HG02610 (cell line): ENCODE measurements at regions not wholly inside any gene's neighbourhood (a gene's known extent, or its start where the extent isn't known, plus 50 kb on each side); places are given as distances from the start of the nearest gene placed in this dataset.
"Not testable (repeated sequence)": the region's sequence is repeated elsewhere in the genome, so short reads cannot be mapped to it uniquely, and the experiment has no call there.

ENCODE experiments used
- ATAC-seq: cut with Tn5 transposase; IDR thresholded peaks from one replicate; pipeline ENCODE4 v1.9.1; 2021; ENCODE audit warnings: mild to moderate bottlenecking, moderate library complexity; ENCODE audit not compliant: unreplicated experiment

DNA sequence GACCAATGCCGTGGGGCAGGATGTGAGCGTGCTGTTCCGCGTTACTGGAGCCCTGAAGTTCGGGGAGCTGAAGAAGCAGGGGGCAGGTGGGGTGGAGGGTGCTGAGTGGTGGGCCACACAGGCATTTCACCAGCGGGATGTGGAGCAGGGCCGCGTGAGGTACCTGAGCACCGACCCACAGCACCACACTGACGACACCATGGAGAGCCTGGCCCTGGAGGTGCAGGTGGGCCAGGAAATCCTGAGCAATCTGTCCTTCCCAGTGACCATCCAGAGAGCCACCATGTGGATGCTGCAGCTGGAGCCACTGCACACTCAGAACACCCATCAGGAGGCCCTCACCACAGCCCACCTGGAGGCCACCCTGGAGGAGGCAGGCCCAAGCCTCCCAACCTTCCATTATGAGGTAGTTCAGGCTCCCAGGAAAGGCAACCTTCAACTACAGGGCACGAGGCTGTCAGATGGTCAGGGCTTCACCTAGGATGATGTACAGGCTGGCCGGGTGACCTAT lies 179.6 kb downstream of the TBC1D2B start:
- no peak for ATAC-seq

DNA sequence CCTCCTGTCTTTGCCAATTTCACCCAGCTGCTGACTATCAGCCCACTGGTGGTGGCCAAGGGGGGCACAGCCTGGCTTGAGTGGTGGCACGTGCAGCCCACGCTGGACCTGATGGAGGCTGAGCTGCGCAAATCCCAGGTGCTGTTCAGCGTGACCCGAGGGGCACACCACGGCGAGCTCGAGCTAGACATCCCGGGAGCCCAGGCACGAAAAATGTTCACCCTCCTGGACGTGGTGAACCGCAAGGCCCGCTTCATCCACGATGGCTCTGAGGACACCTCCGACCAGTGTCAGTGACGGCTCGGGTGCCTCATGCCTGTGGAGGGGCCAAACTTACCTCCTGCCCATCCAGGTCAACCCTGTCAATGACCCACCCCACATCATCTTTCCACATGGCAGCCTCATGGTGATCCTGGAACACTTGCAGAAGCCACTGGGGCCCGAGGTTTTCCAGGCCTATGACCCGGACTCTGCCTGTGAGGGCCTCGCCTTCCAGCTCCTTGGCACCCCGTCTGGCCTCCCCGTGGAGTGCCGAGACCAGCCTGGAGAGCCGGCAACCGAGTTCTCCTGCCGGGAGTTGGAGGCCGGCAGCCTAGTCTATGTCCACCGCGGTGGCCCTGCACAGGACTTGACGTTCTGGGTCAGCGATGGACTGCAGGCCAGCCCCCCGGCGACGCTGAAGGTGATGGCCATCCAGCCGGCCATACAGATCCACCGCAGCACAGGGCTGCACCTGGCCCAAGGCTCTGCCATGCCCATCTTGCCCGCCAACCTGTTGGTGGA lies 180.2 kb downstream of the TBC1D2B start:
- ATAC-seq, result not testable (repeated sequence)

DNA sequence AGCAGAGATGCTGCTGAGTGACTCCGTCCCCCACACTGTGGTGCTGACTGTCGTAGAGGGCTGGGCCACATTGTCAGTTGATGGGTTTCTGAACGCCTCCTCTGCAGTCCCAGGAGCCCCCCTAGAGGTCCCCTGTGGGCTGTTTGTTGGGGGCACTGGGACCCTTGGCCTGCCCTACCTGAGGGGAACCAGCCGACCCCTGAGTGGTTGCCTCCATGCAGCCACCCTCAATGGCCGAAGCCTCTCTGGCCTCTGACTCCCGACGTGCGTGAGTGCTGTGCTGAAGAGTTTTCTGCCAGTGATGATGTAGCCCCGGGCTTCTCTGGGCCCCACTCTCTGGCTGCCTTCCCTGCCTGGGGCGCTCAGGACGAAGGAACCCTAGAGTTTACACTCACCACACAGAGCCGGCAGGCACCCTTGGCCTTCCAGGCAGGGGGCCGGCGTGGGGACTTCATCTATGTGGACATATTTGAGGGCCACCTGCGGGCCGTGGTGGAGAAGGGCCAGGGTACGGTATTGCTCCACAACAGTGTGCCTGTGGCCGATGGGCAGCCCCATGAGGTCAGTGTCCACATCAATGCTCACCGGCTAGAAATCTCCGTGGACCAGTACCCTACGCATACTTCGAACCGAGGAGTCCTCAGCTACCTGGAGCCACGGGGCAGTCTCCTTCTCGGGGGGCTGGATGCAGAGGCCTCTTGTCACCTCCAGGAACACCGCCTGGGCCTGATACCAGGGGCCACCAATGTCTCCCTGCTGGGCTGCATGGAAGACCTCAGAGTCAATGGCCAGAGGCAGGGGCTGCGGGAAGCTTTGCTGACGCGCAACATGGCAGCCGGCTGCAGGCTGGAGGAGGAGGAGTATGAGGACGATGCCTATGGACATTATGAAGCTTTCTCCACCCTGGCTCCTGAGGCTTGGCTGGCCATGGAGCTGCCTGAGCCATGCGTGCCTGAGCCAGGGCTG lies 181.1 kb downstream of the TBC1D2B start:
- not testable (repeated sequence) for ATAC-seq

DNA sequence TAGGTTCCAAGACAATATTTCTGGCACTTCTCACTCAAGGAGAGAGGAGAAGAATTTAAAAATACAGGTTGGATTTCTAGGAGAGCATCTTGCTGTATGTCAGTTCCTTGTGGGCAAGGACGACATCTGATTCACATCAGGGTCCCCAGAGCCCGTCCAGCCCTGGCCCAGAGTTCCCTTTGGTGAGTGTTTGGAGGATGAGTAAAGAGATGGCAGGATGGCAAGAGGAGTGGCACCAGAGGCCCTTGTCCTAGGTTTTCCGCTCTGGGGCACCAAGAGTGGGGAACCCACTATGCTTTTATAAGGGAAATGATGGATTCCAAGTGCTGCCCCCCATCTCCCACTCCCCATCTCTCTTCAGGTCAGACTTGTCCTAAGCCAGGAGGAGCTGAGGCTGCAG lies 181.8 kb downstream of the TBC1D2B start:
- ATAC-seq, result no peak

DNA sequence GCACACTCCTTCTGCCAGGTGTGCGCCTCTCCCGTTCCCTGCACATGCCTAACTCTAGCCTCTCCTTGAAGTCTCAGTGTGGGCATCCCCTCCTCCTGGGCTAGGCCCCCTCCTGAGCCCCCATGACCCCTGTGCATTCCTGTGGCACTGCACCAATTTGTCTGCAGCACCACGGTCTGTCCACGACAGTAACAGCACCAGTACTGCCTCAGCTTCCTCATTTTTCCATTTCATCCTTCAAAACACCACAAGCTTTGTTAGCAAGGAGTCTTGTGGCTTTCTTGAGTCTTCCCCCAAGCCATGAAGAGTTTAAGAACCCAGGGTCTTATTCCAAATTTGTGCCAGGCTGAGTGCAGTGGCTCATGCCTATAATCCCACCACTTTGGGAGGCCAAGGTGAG lies 182.4 kb downstream of the TBC1D2B start:
- not testable (repeated sequence) for ATAC-seq

DNA sequence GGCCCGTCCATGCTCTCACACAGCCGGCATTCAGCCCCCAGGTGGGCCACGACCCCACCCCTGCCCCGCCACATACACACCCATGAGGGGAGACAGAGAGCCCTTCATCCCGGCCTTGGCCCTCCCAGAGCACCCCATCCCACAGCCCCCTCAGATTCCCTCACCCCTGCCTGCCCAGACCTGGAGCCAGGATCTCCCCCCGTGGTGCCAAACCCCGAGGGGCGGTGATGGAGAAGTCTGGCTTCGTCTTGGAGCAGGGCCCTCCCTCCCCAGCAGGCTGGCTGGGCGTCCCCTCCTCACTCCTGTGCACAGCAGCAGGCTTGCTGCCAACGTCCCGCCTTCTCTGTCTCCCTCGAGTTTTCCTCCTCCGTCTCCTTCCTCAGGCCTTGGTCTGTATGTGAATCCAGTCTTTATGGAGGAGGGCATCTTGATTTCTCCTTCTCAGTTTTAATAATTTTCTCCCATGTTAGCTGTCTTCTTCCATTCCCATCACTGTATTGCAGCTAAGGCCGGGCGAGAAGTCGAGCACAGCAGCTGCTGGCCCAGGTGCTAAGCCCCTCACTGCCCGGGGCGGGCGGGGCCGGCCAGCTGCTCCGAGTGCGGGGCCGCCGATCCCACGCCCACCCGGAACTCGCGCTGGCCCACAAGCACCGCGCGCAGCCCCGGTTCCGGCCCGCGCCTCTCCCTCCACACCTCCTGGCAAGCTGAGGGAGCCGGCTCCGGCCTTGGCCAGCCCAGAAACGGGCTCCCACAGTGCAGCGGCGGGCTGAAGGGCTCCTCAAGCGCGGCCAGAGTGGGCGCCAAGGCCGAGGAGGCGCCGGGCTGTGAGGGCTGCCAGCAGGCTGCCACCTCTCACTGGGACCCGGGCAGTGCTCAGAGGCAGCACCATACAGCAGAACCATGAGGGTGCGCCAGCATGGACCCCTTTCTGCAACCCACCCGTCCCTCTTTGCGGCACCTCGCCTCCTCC lies 183.6 kb downstream of the TBC1D2B start:
- not testable (repeated sequence) for ATAC-seq

DNA sequence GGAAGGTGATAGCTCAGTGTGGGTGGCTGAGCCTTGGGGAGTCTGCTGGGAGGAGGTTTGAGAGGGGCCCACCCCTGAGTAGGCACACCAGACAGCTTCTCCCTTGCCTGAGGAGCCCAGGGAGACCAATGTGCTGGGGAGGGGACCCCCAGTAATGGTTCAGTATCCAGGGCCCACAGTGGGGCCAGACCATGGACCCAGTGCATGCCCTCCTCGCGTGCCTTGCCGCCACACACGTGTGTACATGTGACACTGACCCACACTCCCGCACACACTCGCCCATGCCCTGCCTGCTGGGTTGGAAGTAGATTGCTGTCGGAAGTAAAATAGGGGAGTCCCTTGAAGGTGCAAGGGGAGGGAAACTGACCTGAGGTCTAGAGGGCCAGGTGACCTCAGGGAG lies 184.3 kb downstream of the TBC1D2B start:
- ATAC-seq, result not testable (repeated sequence)

DNA sequence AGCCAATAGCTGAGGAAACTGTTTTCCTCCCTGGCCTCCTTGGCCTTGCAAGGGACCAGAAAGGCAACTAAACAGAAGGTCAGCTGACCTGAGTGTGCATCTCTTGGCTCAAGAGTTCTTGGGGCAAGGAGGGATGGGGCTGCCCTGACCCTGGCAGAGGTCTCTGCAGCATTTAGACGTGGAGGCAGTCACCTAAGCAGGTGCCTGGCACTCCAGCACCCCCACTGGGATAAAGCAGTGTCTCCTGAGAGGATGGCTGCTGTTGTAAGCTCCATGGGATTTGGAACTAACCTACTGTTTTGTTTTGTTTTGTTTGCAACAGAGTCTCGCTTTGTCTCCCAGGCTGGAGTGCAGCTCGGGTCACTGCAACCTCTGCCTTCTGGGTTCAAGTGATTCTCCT lies 185.2 kb downstream of the TBC1D2B start:
- no peak for ATAC-seq

DNA sequence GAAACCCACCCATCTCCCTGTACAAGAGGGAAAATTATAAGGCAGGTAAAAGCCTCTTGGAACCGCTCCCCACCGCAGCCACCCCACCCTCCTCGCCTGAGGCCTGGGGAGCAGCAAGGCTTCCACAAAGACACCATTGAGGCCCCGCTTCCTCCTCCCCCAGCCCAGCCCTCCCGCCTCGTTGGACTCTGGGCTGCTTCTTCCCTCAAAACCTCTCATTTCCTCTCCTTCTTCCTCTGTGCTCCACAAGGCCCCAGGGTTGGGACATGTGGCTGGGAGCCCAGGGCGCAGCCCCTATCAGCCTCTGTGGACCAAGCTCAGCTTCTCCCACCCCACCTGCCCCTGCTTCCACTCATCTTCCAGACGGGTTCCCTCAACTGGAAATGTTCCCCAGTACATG lies 185.6 kb downstream of the TBC1D2B start:
- not testable (repeated sequence) for ATAC-seq

DNA sequence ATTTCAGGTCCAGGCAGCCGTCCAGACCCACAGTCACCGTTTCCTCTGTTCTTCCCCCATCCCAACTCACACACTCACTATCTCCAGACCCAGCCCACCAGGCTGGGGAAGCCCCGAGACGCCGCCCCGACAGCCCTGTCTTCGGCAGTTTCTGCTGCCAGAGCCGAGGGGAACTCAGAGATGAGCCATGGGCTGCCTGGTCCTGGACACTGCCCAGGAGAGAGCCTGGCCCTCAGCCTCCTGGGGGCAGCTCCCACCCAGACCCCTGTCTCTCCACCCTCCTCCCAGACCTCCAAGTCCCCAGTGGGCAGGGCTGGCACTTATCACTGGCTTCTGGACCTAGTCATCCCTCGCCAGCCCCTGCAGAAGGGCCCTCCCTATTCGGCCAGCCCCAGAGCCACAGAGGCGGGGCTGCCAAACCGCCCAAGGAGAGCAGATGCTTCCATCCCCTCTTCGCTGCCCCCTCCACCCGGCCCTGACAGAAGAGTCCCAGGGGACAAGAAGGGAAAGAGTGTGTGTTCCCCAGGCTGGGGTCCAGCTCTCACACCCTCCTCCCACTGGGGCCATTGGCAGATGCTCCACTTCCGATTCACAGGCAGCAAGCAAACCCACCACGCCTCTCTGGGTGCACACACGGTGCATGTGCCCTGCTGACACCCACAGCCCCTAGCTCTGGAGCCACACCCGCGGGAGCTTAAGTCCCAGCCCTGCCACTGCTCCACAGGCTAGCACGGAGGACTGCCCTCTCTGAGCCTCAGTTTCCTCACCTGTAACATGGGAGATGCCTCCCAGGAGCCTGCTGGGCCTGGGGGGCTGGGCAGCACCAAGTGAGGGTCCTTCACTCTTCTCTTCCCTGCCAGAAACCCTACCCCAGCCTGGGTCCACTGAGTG lies 186.4 kb downstream of the TBC1D2B start:
- ATAC-seq, result peak; percentile 56

DNA sequence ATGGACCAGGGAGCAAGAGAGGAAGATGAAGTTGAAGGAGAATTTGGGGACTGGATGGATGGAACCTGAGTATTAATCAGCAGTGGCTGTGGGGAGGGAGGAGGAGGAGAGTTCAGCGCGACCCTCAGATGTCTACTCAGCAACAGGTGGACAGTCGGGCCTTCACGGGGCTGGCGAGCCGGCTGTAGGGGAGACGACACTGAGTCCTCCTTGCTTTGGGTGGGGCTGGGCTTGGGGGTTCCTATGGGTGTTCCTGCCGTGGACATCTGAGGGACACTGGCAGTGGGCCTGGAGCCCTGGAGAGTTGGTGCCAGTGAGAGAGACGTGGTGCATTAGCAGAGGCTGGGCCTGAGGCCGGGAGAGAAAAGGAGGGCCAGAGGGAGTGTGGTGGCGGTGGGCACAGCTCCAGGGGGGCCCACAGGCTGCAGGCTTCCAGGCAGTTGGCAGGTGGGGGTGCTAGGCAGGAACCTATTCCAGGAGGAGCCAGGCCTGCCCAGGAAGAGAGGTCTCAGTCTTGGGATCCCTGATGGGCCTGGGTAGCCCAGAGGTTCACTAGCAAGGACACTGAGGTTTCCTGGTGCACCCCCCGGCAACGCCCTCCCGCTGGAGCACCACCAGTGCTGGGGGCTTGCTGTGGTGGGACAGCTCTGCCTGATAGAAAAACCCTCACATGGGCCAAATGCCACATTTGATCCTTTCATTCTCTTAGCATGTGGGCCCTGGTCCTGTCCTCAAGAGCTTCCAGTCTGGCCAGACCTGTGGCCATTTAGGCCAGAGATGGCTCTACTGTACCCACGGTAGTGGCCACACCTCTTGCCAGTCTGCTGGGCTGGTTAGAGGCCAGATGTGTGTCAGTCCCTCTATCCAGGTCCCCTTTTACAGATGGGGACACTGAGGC lies 187.4 kb downstream of the TBC1D2B start:
- not testable (repeated sequence) for ATAC-seq

DNA sequence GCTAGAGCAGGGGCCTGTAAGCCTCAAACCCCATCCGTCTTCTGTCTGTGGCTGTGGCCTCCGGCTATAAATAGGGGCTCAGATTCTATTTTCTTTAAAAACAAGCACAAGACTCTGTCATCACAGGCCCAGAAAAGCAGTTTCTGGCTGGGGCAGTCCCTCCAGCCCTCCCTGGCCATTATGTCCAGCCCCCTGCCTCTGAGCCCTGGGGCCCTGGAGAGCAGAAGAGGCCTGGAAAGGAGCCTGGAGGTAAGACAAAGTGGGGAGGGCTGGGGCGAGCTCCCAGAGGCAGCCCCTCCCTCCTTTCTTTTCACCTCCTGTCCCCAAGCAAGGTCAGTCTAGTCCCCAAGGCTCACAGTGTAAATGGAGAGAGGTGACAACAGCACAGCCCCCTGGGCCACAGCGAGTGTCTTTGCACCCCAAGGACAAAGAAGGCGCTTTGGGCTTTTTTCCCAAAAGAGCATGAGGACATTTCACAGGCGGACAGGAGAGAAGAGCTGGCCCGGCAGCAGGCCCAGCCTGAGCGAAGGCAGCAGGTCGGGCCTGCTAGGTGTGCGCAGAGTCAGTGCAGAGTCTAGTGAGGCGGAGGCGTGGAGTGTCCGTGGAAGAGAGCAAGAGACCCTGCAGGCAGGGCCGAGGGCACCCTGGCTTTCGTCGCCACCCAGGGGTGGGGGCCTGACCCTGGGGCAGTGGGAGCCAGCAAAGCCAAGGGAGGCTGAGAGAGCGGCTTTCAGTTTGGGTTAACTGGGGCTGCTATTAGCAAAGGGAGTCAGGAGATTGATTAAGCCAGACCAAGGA lies 188.3 kb downstream of the TBC1D2B start:
- ATAC-seq, result no peak

DNA sequence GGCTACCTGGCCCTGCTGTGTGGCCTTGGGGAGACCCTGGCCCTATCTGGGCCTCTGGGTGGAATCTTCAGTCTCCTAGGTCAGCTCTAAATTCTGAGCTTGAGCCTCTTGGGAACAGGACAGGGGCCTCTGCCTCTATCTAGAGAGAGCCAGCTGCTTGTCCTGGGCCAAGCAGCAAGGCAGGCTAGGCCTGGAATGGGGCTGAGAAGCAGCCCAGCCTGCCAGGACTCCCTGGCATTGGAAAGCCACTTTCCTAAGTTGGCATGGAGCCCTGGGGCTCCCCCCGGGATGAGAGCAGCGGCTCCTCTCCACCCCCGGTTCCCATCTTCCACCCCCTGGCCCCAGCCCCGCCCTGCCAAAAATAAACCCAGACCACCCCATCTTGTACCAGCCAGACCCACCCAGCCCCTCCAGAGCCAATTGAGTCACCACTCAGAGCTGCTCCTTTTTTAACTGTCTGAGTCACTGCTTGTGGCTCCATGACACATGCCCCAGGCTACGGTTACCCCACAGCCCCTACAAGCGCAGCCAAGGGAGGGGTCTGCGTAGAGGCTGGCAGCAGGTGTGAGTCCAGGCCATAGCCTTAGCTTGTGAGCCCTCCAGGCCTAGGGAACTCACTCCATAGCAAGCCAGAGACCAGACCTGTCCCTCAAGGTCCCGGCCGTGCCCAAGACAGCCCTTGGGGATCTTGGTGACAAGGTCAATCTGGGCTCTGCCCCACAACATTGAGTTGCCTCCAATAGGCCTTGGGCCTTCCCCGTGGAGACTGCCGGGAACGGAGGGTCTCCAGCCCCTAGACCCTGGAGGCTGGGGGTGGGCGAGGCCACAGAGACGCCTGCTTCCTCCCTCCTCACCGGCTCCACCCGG lies 189.7 kb downstream of the TBC1D2B start:
- not testable (repeated sequence) for ATAC-seq

DNA sequence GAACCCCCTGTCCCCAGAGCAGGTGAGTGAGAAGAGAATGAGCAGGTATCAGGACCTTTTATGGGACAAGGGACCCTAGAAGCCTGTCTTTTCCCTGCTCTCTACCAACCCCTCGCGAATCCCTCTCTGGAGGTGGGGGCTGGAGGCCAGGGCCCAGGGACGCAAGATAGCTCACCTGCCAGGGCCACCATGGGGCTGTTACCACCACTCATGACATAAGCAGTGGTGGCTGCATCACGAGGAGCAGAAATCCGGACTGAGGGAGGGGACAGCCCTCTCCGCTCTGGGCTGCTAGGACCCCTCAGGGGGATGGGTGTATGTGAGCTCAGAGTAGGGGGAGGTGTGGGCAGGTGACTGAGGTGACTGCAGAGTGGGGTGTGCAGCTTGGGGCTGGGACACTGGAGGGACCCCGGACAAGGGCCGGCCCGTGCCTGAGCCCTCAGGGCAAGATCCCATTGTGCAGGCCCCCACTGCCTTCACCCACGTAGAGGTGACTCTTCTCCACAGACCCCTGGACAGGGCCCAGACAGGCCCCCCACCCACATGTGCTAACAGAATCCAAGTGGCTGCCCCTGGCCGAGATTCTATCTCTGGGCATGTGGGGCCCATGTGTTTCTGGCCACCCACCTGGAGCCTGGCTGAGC lies 190.6 kb downstream of the TBC1D2B start:
- ATAC-seq, result no peak

DNA sequence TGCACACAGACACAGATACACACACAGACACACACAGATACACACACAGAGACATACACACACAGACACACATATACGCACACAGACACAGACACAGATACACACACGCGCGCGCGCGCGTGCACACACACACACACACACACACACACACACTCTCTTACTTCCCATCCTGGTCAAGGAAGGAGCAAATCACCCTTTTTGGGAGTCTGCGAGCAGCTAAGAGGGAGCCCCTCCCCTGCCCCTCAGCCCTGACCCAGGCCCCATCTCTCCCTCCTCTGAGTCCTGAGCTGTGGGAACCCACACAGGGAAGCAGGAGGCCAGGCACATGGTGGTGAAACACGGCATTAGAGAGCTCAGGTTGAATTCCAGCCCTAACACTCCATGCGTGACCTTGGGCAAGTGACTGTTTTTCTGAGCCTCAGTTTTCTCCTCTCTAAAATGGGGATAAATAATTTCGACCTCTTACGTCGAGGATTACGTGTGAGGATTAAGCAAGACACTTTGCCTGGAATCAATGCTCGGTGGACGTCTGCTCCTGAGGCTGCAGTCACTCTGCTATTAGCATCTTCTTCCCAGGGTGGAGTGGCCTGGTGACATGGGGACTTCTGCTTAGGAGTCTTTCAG lies 191.5 kb downstream of the TBC1D2B start:
- ATAC-seq, result not testable (repeated sequence)

DNA sequence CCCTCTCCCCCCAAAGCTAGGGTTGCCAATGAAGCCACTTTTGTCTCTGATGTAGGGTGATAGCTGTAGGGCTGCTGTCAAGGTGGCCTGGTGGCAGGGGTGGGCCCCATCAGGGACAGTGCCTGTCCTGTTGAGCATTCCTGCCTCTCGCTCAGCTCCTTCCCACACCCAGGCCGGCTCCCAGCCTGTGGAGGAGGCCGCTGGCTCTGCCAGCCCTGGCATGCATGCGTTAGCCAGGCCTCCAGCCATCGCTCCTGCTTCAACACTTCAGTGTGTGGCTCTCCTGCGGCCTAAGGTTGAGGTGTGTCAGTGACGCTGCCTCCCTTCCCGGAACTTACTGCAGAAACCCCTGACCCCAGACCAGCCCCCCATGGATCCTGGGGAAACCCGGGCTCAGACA lies 194.5 kb downstream of the TBC1D2B start:
- not testable (repeated sequence) for ATAC-seq
